Tibial artery (tissue), 4 donors: ENCODE measurements at regions not wholly inside any gene's neighbourhood (a gene's known extent, or its start where the extent isn't known, plus 50 kb on each side); places are given as distances from the start of the nearest gene placed in this dataset.

Experiments
- DNase-seq, 2 donors: peaks; one replicate each; pipeline ENCODE4 v3.0.0-alpha.2; 2019
- H3K27ac ChIP-seq, 2 donors: fragments of 200-600 bp; sonication (generic) in 1 of 2; 1 replicate in 1 of 2; 2 replicates in 1 of 2; pipeline ENCODE4 v1.5.1; 2018 to 2019; ENCODE audit warnings: mild to moderate bottlenecking in 1 of 2
- H3K27me3 ChIP-seq, 2 donors: fragments of 200-600 bp; sonication (generic) in 1 of 2; one replicate each; pipeline versions ENCODE4 v1.5.1 to v1.6.0; 2016 to 2019
- H3K36me3 ChIP-seq, 3 donors: fragments of 200-600 bp; sonication (generic) in 2 of 3; one replicate each; pipeline ENCODE4 v1.5.1; 2016 to 2019; ENCODE audit warnings: mild to moderate bottlenecking in 2 of 3
- H3K4me1 ChIP-seq, 4 donors: fragments of 200-600 bp; sonication (generic) in 2 of 4; 1 replicate in 3 of 4; 2 replicates in 1 of 4; pipeline ENCODE4 v1.5.1; 2016 to 2019
- H3K4me3 ChIP-seq, 2 donors: fragments of 200-600 bp; sonication (generic) in 1 of 2; 1 replicate in 1 of 2; 2 replicates in 1 of 2; pipeline ENCODE4 v1.5.1; 2018 to 2019; ENCODE audit warnings: mild to moderate bottlenecking in 2 of 2
- H3K9me3 ChIP-seq, 3 donors: fragments of 200-600 bp; sonication (generic) in 1 of 3; one replicate each; pipeline ENCODE4 v1.5.1; 2016 to 2019
- CTCF ChIP-seq, 2 experiments: fragments of 200-600 bp in 1 of 2; fragments of 450-650 bp in 1 of 2; IDR thresholded peaks; one replicate each; pipeline ENCODE4 v1.5.1; 2017 to 2019; ENCODE audit warnings: antibody characterized with exemption in 2 of 2, mild to moderate bottlenecking in 1 of 2, moderate library complexity in 1 of 2
- intact Hi-C: fragments of 100-400 bp; cut with DNase I; formaldehyde crosslinking; loops from one replicate; pipeline ENCODE4 v1.15.0; 2023; ENCODE audit warnings: low total_unique reads

- Histone ChIP-seq H3K4me3 (no peak overlapping the region), H3K27me3 (no peaks in the 10 kb centered on the region), H3K9me3 (peaks cover 0 to 5% (median 0%) of the 10 kb centered on the region in 3 donors), H3K27ac (no peak overlapping the region), H3K4me1 (peaks cover 0 to 12% (median 4%) of the 10 kb centered on the region in 4 donors), H3K36me3 (no peaks in the 10 kb centered on the region)
- intact Hi-C loops: no loop called here
- no peak for TF ChIP-seq CTCF (IDR thresholded peaks at IDR 0.05)
- no peak for DNase-seq
These were observed 547.4 kb upstream of the CXADR start for GRCh38 chr21:16965424-16965823.

GRCh38 chr21:16968436-16968835 lies 544.4 kb upstream of the CXADR start:
- peaks cover 0 to 12% (median 4%) of the 10 kb centered on the region in 4 donors for H3K4me1 ChIP-seq
- H3K27me3 ChIP-seq: no peaks in the 10 kb centered on the region
- no peak for DNase-seq
- no peak for TF ChIP-seq CTCF (IDR thresholded peaks at IDR 0.05)
- H3K27ac ChIP-seq: no peak overlapping the region
- no peaks in the 10 kb centered on the region for H3K36me3 ChIP-seq
- intact Hi-C loops: no loop called here
- H3K4me3 ChIP-seq: no peak overlapping the region
- H3K9me3 ChIP-seq: peaks cover 0 to 5% (median 0%) of the 10 kb centered on the region in 3 donors

GRCh38 chr21:16969636-16970035 lies 543.2 kb upstream of the CXADR start:
- H3K36me3 ChIP-seq: no peaks in the 10 kb centered on the region
- H3K4me1 ChIP-seq: peaks cover 0 to 12% (median 4%) of the 10 kb centered on the region in 4 donors
- intact Hi-C loops: no loop called here
- peaks cover 0 to 2% (median 0%) of the 10 kb centered on the region in 3 donors for H3K9me3 ChIP-seq
- no peak for TF ChIP-seq CTCF (IDR thresholded peaks at IDR 0.05)
- no peak for DNase-seq
- H3K27me3 ChIP-seq: no peaks in the 10 kb centered on the region
- H3K27ac ChIP-seq: no peak overlapping the region
- H3K4me3 ChIP-seq: no peak overlapping the region

- no peak for DNase-seq
- Histone ChIP-seq H3K36me3 (no peaks in the 10 kb centered on the region), H3K4me3 (no peak overlapping the region), H3K4me1 (peaks cover 0 to 7% (median 2%) of the 10 kb centered on the region in 4 donors), H3K9me3 (no peaks in the 10 kb centered on the region), H3K27me3 (no peaks in the 10 kb centered on the region), H3K27ac (no peak overlapping the region)
- intact Hi-C loops: no loop called here
- TF ChIP-seq CTCF (IDR thresholded peaks at IDR 0.05): no peak
These were observed 538.8 kb upstream of the CXADR start for GRCh38 chr21:16974060-16974459.

GRCh38 chr21:16976193-16976592 lies 536.6 kb upstream of the CXADR start:
- H3K27ac ChIP-seq: no peak overlapping the region

More at GRCh38 chr21:16976193-16976592, 536.6 kb upstream of the CXADR start:
- intact Hi-C loops: no loop called here
- Histone ChIP-seq H3K27me3 (no peaks in the 10 kb centered on the region), H3K4me1 (no peaks in the 10 kb centered on the region), H3K36me3 (no peaks in the 10 kb centered on the region), H3K4me3 (no peak overlapping the region), H3K9me3 (no peaks in the 10 kb centered on the region)
- DNase-seq: no peak
- no peak for TF ChIP-seq CTCF (IDR thresholded peaks at IDR 0.05)
